Esophagus muscularis mucosa (tissue), 3 donors: ENCODE measurements at regions not wholly inside any gene's neighbourhood (a gene's known extent, or its start where the extent isn't known, plus 50 kb on each side); places are given as distances from the start of the nearest gene placed in this dataset.

Source experiments
- CTCF ChIP-seq, 3 experiments: fragments of 200-600 bp in 2 of 3; fragments of 450-650 bp in 1 of 3; sonication (generic) in 2 of 3; IDR thresholded peaks; one replicate each; pipeline ENCODE4 v1.5.1; 2017 to 2019; ENCODE audit warnings: antibody characterized with exemption in 3 of 3, mild to moderate bottlenecking in 2 of 3, moderate library complexity in 1 of 3
- POLR2A ChIP-seq: fragments of 450-650 bp; IDR thresholded peaks from one replicate; pipeline ENCODE4 v1.6.1; 2017; ENCODE audit warnings: antibody characterized with exemption, moderate library complexity, mild to moderate bottlenecking, low read depth
- POLR2AphosphoS5 ChIP-seq, 2 donors: sonication (generic); formaldehyde crosslinking; IDR thresholded peaks; one replicate each; pipeline ENCODE4 v1.6.1; 2017; ENCODE audit warnings: antibody characterized with exemption in 2 of 2

GRCh38 chr12:31895449-31896150, 63.6 kb upstream of the RESF1 start:
- TF ChIP-seq CTCF (IDR thresholded peaks at IDR 0.05) (no peak), POLR2AphosphoS5 (IDR thresholded peaks at IDR 0.05) (no peak), POLR2A (no peak)
